Adrenal gland (tissue), 9 donors: ENCODE measurements at regions not wholly inside any gene's neighbourhood (a gene's known extent, or its start where the extent isn't known, plus 50 kb on each side); places are given as distances from the start of the nearest gene placed in this dataset.

ENCODE experiments used
- DNase-seq, 7 donors: peaks; one replicate each; pipeline ENCODE4 v3.0.0-alpha.2; 2019 to 2020
- H3K27ac ChIP-seq, 5 donors: fragments of 200-600 bp; sonication (generic) in 4 of 5; 1 replicate in 3 of 5; 2 replicates in 2 of 5; pipeline versions ENCODE4 v1.5.1 to v1.8.0; 2016 to 2020; ENCODE audit warnings: mild to moderate bottlenecking in 1 of 5
- H3K27me3 ChIP-seq: fragments of 200-600 bp; 2 replicates; pipeline ENCODE4 v1.8.0; 2021
- H3K36me3 ChIP-seq, 2 donors: fragments of 200-600 bp; replicated peaks in 1 of 2; 1 replicate in 1 of 2; 2 replicates in 1 of 2; pipeline versions ENCODE4 v1.5.1 to v1.8.0; 2018 to 2022
- H3K4me1 ChIP-seq, 2 donors: fragments of 200-600 bp; replicated peaks in 1 of 2; 1 replicate in 1 of 2; 2 replicates in 1 of 2; pipeline versions ENCODE4 v1.5.1 to v1.8.0; 2018 to 2021
- H3K4me3 ChIP-seq, 4 donors: fragments of 200-600 bp; sonication (generic) in 3 of 4; one replicate each; pipeline ENCODE4 v1.5.1; 2016 to 2018
- H3K9me3 ChIP-seq, 3 donors: fragments of 200-600 bp; sonication (generic) in 1 of 3; replicated peaks in 1 of 3; 1 replicate in 2 of 3; 2 replicates in 1 of 3; pipeline versions ENCODE4 v1.5.1 to v1.8.0; 2016 to 2021
- CTCF ChIP-seq, 6 experiments: fragments of 450-650 bp in 4 of 6; fragments of 200-600 bp in 2 of 6; sonication (generic) in 1 of 6; IDR thresholded peaks; 1 replicate in 5 of 6; 2 replicates in 1 of 6; pipeline versions ENCODE4 v1.5.1 to v1.8.0; 2016 to 2021; ENCODE audit warnings: antibody characterized with exemption in 6 of 6, mild to moderate bottlenecking in 2 of 6, moderate library complexity in 1 of 6
- POLR2A ChIP-seq, 2 donors: fragments of 450-650 bp; IDR thresholded peaks; one replicate each; pipeline ENCODE4 v1.6.1; 2017; ENCODE audit warnings: antibody characterized with exemption in 2 of 2, mild to moderate bottlenecking in 2 of 2, moderate library complexity in 1 of 2
- WGBS, 4 donors: extraction: QIAGEN DNeasy Blood & Tissue Kit in 2 of 4; methylation state at CpG; one replicate each; pipeline versions ENCODE4 v1.1.5 to v1.1.7; 2013 to 2017; 5-methylcytosine and 5-hydroxymethylcytosine counted together
- intact Hi-C, 2 donors: fragments of 100-400 bp; cut with DNase I; formaldehyde crosslinking; loops; one replicate each; pipeline versions ENCODE4 v1.14.1 to v1.15.0; 2022 to 2023
- donor health status: healthy with polysubstance abuse.
- donor health status: Bipolar disorder and iron deficiency.
- donor health status: DM: yes; HTN: yes; CAD: no.
- donor health status: DM: no; HTN: no; CAD: no.
- donor health status: DM: no; HTN: no; CAD: no.

GRCh38 chr1:221101807-221102605 lies 222.8 kb downstream of the HLX start:
- Histone ChIP-seq H3K27me3 (no peaks in the 10 kb centered on the region), H3K27ac (no peak overlapping the region), H3K9me3 (no peaks in the 10 kb centered on the region), H3K4me3 (no peak overlapping the region), H3K36me3 (no peaks in the 10 kb centered on the region), H3K4me1 (peaks cover 0 to 10% of the 10 kb centered on the region in 2 donors)
- intact Hi-C loops: no loop called here
- no peak for TF ChIP-seq POLR2A (IDR thresholded peaks at IDR 0.05)
- no peak for TF ChIP-seq CTCF (IDR thresholded peaks at IDR 0.05)
- no peak for DNase-seq

GRCh38 chr1:221104596-221104995 lies 225.4 kb downstream of the HLX start:
- TF ChIP-seq POLR2A (IDR thresholded peaks at IDR 0.05): no peak
- no peak for TF ChIP-seq CTCF (IDR thresholded peaks at IDR 0.05)
- Histone ChIP-seq H3K4me1 (peaks cover 0 to 10% of the 10 kb centered on the region in 2 donors), H3K4me3 (no peak overlapping the region), H3K36me3 (no peaks in the 10 kb centered on the region), H3K27me3 (no peaks in the 10 kb centered on the region), H3K27ac (no peak overlapping the region), H3K9me3 (no peaks in the 10 kb centered on the region)
- WGBS, 4 donors: 80 to 89% (median 83%) methylated on average over 3 of the region's 3 CpGs
- intact Hi-C loops: no loop called here
- no peak for DNase-seq

GRCh38 chr1:221105578-221105977 lies 226.3 kb downstream of the HLX start:
- Histone ChIP-seq H3K4me3 (no peak overlapping the region), H3K36me3 (no peaks in the 10 kb centered on the region), H3K9me3 (no peaks in the 10 kb centered on the region), H3K27me3 (no peaks in the 10 kb centered on the region), H3K4me1 (peaks cover 0 to 10% of the 10 kb centered on the region in 2 donors), H3K27ac (no peak overlapping the region)
- WGBS, 4 donors: 69 to 86% (median 78%) methylated on average over 1 of the region's 1 CpG
- DNase-seq: no peak
- TF ChIP-seq CTCF (IDR thresholded peaks at IDR 0.05): no peak
- intact Hi-C loops: no loop called here

- DNase-seq: no peak
- TF ChIP-seq CTCF (IDR thresholded peaks at IDR 0.05) (no peak), POLR2A (IDR thresholded peaks at IDR 0.05) (no peak)
- Histone ChIP-seq H3K4me1 (peaks cover 0 to 4% of the 10 kb centered on the region in 2 donors), H3K27ac (no peak overlapping the region), H3K9me3 (peaks cover 0 to 4% (median 0%) of the 10 kb centered on the region in 3 donors), H3K27me3 (no peaks in the 10 kb centered on the region), H3K36me3 (no peaks in the 10 kb centered on the region), H3K4me3 (no peak overlapping the region)
- 57 to 65% (median 57%) methylated on average over 3 of the region's 3 CpGs for WGBS, 4 donors
- intact Hi-C loops: no loop called here
Measured at GRCh38 chr1:221106616-221107015, 227.4 kb downstream of the HLX start.
